SK-N-SH (cell line): ENCODE measurements at regions not wholly inside any gene's neighbourhood (a gene's known extent, or its start where the extent isn't known, plus 50 kb on each side); places are given as distances from the start of the nearest gene placed in this dataset.

Experiments used
- CTCF ChIA-PET: fragments of 300-600, 350-600 bp; formaldehyde crosslinking; extraction: SDS; loops from one replicate; lab custom pipeline; 2021; lab: Yijun Ruan, JAX
- POLR2A ChIA-PET: fragments of 350-600 bp; sonication (Branson Sonifier 250); formaldehyde crosslinking; extraction: SDS; loops from one replicate; lab custom pipeline; 2020; ENCODE audit warnings: antibody characterized with exemption, inconsistent platforms; lab: Yijun Ruan, JAX
- DNase-seq: peaks from one replicate; pipeline ENCODE4 v3.0.0; 2012
- H2AFZ ChIP-seq: fragments of 200-600 bp; sonication (generic); 2 replicates; pipeline ENCODE4 v1.8.1; 2016; ENCODE audit warnings: antibody characterized with exemption, mild to moderate bottlenecking, low read depth
- H3F3A ChIP-seq: fragments of 200-600 bp; sonication (generic); replicated peaks from 2 replicates; pipeline ENCODE3; 2016; ENCODE audit warnings: antibody characterized with exemption, mild to moderate bottlenecking; ENCODE audit not compliant: insufficient read depth
- H3K27ac ChIP-seq, 2 experiments: fragments of 200-500 bp in 1 of 2; fragments of 200-600 bp in 1 of 2; sonication (Bioruptor generic) in 1 of 2; sonication (generic), shearing (Covaris generic) in 1 of 2; 2 replicates each; pipeline versions ENCODE4 v1.5.1 to v1.6.1; 2014 to 2016; ENCODE audit warnings: low read depth in 2 of 2, inconsistent platforms in 1 of 2, low read length in 1 of 2, mild to moderate bottlenecking in 1 of 2, mixed read lengths in 1 of 2
- H3K27me3 ChIP-seq: fragments of 200-600 bp; sonication (generic), shearing (Covaris generic); 2 replicates; pipeline ENCODE4 v1.6.1; 2016; ENCODE audit warnings: mixed run types; ENCODE audit not compliant: insufficient read depth
- H3K36me3 ChIP-seq, 2 experiments: fragments of 200-500 bp in 1 of 2; fragments of 200-600 bp in 1 of 2; sonication (Bioruptor generic) in 1 of 2; sonication (generic) in 1 of 2; replicated peaks in 1 of 2; 2 replicates each; pipeline versions ENCODE3 to v1.5.1; 2014 to 2016; ENCODE audit warnings: low read length in 1 of 2, mild to moderate bottlenecking in 1 of 2; ENCODE audit not compliant: insufficient read depth in 2 of 2, control insufficient read depth in 1 of 2
- H3K4me1 ChIP-seq, 2 experiments: fragments of 200-500 bp in 1 of 2; fragments of 200-600 bp in 1 of 2; sonication (Bioruptor generic) in 1 of 2; sonication (generic), shearing (Covaris generic) in 1 of 2; 2 replicates each; pipeline versions ENCODE4 v1.5.1 to v1.6.1; 2014 to 2016; ENCODE audit warnings: low read depth in 1 of 2, low read length in 1 of 2, mixed run types in 1 of 2; ENCODE audit not compliant: insufficient read depth in 2 of 2, control insufficient read depth in 1 of 2
- H3K4me2 ChIP-seq: fragments of 200-600 bp; sonication (generic), shearing (Covaris generic); 2 replicates; pipeline ENCODE4 v1.6.1; 2017; ENCODE audit warnings: mixed run types
- H3K4me3 ChIP-seq, 2 experiments: fragments of 200-500 bp in 1 of 2; fragments of 200-600 bp in 1 of 2; sonication (Bioruptor generic) in 1 of 2; sonication (generic), shearing (Covaris generic) in 1 of 2; 2 replicates each; pipeline versions ENCODE4 v1.5.1 to v1.8.1; 2014 to 2016; ENCODE audit warnings: low read depth in 2 of 2, inconsistent platforms in 1 of 2, low read length in 1 of 2, mild to moderate bottlenecking in 1 of 2, mixed read lengths in 1 of 2, moderate library complexity in 1 of 2
- H3K79me2 ChIP-seq: fragments of 200-600 bp; sonication (generic); 2 replicates; pipeline ENCODE4 v1.8.1; 2017; ENCODE audit warnings: mild to moderate bottlenecking; ENCODE audit not compliant: insufficient read depth
- H3K9ac ChIP-seq: fragments of 200-600 bp; sonication (generic); 2 replicates; pipeline ENCODE4 v1.6.1; 2017; ENCODE audit warnings: mixed run types
- H3K9me2 ChIP-seq: fragments of 200-600 bp; sonication (generic); 2 replicates; pipeline ENCODE4 v1.6.1; 2017; ENCODE audit warnings: mixed run types
- H3K9me3 ChIP-seq: fragments of 200-600 bp; sonication (generic); 2 replicates; pipeline ENCODE4 v1.6.1; 2017; ENCODE audit warnings: mixed run types, mild to moderate bottlenecking, moderate library complexity
- H4K20me1 ChIP-seq: fragments of 200-600 bp; sonication (generic); 2 replicates; pipeline ENCODE4 v1.6.1; 2017; ENCODE audit warnings: mild to moderate bottlenecking, mixed run types; ENCODE audit not compliant: insufficient read depth
- ELF1 ChIP-seq: IDR thresholded peaks from 2 replicates; pipeline ENCODE4 v1.4.0; 2012
- FOSL2 ChIP-seq: IDR thresholded peaks from 2 replicates; pipeline ENCODE4 v1.4.0; 2012; ENCODE audit warnings: low read depth, mild to moderate bottlenecking, moderate library complexity, borderline replicate concordance
- GATA2 ChIP-seq: sonication (generic); formaldehyde crosslinking; IDR thresholded peaks from 2 replicates; pipeline ENCODE4 v1.5.0; 2020; ENCODE audit warnings: mild to moderate bottlenecking, missing genetic modification reagents
- JUND ChIP-seq: IDR thresholded peaks from 2 replicates; pipeline ENCODE4 v1.4.0; 2012
- MEF2A ChIP-seq: IDR thresholded peaks from 2 replicates; pipeline ENCODE4 v1.4.0; 2012; ENCODE audit warnings: low read depth, borderline replicate concordance
- MXI1 ChIP-seq: IDR thresholded peaks from 2 replicates; pipeline ENCODE4 v1.6.1; 2012; ENCODE audit warnings: mild to moderate bottlenecking, low read depth, low read length, improper control_type of control experiment
- NRF1 ChIP-seq: IDR thresholded peaks from 2 replicates; pipeline ENCODE4 v1.6.1; 2012; ENCODE audit warnings: low read depth, mild to moderate bottlenecking, low read length
- POLR2AphosphoS5 ChIP-seq: IDR thresholded peaks from 2 replicates; pipeline ENCODE4 v1.6.1; 2012; ENCODE audit warnings: low read depth, low read length
- RFX5 ChIP-seq: IDR thresholded peaks from 2 replicates; pipeline ENCODE4 v1.6.1; 2012; ENCODE audit warnings: mild to moderate bottlenecking, improper control_type of control experiment, low read length
- SIN3A ChIP-seq: IDR thresholded peaks from 2 replicates; pipeline ENCODE4 v1.6.1; 2012; ENCODE audit warnings: low read depth, mild to moderate bottlenecking, low read length, moderate library complexity, borderline replicate concordance
- TAF1 ChIP-seq: IDR thresholded peaks from 2 replicates; pipeline ENCODE4 v1.6.1; 2012; ENCODE audit warnings: low read depth, mild to moderate bottlenecking, low read length, moderate library complexity, borderline replicate concordance
- USF2 ChIP-seq: fragments of 150-350 bp; IDR thresholded peaks from 2 replicates; pipeline ENCODE4 v1.6.1; 2017; ENCODE audit warnings: antibody characterized with exemption, low read length, low read depth, borderline replicate concordance
- WGBS: methylation state at CpG from one replicate; pipeline ENCODE4 v1.1.6; 2017; ENCODE audit warnings: low lambda C conversion rate; 5-methylcytosine and 5-hydroxymethylcytosine counted together
- TF ChIP-seq, protein P1 (sequence below): IDR thresholded peaks from 2 replicates; pipeline ENCODE4; 2012
- TF ChIP-seq, protein P2 (sequence below): IDR thresholded peaks from 2 replicates; pipeline ENCODE4 v1.6.1; 2012; ENCODE audit warnings: mild to moderate bottlenecking, low read depth, low read length, moderate library complexity

- POLR2A ChIA-PET = no interaction called here
- CTCF ChIA-PET = interaction anchor here (0.9 kb wide), 1 partner anchor 365 kb away, joined by 3 read pairs; no protein-coding TSS in a partner anchor
These were observed 166.2 kb upstream of the STEAP1 start for GRCh38 chr7:89988074-89988473.

More at GRCh38 chr7:89988074-89988473, 166.2 kb upstream of the STEAP1 start:
- H4K20me1 ChIP-seq = no peaks in the 10 kb centered on the region
- no peak overlapping the region for H3K4me2 ChIP-seq
- H2AFZ ChIP-seq = no peak overlapping the region
- H3K9me3 ChIP-seq = no peaks in the 10 kb centered on the region
- DNase-seq = no peak
- H3K27ac ChIP-seq = no peak overlapping the region
- no peaks in the 10 kb centered on the region for H3K4me1 ChIP-seq
- 3% methylated on average over 1 of the region's 1 CpG for WGBS
- no peaks in the 10 kb centered on the region; the same call in 1 of the 2 replicates for H3K27me3 ChIP-seq
- no peaks in the 10 kb centered on the region for H3K79me2 ChIP-seq
- no peaks in the 10 kb centered on the region for H3K36me3 ChIP-seq
- TF ChIP-seq GATA2 (no peak), ELF1 (no peak), SIN3A (no peak), FOSL2 (no peak), POLR2AphosphoS5 (no peak), MXI1 (no peak), TAF1 (no peak), JUND (no peak), NRF1 (no peak), USF2 (no peak), MEF2A (no peak), RFX5 (no peak)
- TF ChIP-seq, protein P1, sequence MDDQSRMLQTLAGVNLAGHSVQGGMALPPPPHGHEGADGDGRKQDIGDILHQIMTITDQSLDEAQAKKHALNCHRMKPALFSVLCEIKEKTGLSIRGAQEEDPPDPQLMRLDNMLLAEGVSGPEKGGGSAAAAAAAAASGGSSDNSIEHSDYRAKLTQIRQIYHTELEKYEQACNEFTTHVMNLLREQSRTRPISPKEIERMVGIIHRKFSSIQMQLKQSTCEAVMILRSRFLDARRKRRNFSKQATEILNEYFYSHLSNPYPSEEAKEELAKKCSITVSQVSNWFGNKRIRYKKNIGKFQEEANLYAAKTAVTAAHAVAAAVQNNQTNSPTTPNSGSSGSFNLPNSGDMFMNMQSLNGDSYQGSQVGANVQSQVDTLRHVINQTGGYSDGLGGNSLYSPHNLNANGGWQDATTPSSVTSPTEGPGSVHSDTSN = no peak
- TF ChIP-seq, protein P2, sequence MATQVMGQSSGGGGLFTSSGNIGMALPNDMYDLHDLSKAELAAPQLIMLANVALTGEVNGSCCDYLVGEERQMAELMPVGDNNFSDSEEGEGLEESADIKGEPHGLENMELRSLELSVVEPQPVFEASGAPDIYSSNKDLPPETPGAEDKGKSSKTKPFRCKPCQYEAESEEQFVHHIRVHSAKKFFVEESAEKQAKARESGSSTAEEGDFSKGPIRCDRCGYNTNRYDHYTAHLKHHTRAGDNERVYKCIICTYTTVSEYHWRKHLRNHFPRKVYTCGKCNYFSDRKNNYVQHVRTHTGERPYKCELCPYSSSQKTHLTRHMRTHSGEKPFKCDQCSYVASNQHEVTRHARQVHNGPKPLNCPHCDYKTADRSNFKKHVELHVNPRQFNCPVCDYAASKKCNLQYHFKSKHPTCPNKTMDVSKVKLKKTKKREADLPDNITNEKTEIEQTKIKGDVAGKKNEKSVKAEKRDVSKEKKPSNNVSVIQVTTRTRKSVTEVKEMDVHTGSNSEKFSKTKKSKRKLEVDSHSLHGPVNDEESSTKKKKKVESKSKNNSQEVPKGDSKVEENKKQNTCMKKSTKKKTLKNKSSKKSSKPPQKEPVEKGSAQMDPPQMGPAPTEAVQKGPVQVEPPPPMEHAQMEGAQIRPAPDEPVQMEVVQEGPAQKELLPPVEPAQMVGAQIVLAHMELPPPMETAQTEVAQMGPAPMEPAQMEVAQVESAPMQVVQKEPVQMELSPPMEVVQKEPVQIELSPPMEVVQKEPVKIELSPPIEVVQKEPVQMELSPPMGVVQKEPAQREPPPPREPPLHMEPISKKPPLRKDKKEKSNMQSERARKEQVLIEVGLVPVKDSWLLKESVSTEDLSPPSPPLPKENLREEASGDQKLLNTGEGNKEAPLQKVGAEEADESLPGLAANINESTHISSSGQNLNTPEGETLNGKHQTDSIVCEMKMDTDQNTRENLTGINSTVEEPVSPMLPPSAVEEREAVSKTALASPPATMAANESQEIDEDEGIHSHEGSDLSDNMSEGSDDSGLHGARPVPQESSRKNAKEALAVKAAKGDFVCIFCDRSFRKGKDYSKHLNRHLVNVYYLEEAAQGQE = no peak
- H3K9me2 ChIP-seq = no peaks in the 10 kb centered on the region
- no peak overlapping the region for H3K9ac ChIP-seq
- H3F3A ChIP-seq = no peaks in the 10 kb centered on the region
- no peak overlapping the region for H3K4me3 ChIP-seq
